Stimulated activated CD4-positive, alpha-beta T cell treated with anti-CD3 and anti-CD28 coated beads, TNF-alpha, amount 100 ng/mL, for 24 hours (primary cell): ENCODE measurements at regions not wholly inside any gene's neighbourhood (a gene's known extent, or its start where the extent isn't known, plus 50 kb on each side); places are given as distances from the start of the nearest gene placed in this dataset.
A peak's percentile ranks its signal among the peaks of the same experiment; 100 is the strongest.
"Not testable (repeated sequence)": the region's sequence is repeated elsewhere in the genome, so short reads cannot be mapped to it uniquely, and the experiment has no call there.

Experiments used
- DNase-seq, 3 experiments: peaks; one replicate each; pipeline ENCODE4 v3.0.0-alpha.2; 2020; ENCODE audit warnings: low read depth in 3 of 3

- DNase-seq = peak; percentile 93 to 98 (median 98)
These were observed 5393.1 kb upstream of the TPTE start for GRCh38 chr21:5128261-5128660.

- DNase-seq = not testable (repeated sequence)
These were observed 5387.6 kb upstream of the TPTE start for GRCh38 chr21:5133824-5134223.

GRCh38 chr21:5136406-5136805, 5385.0 kb upstream of the TPTE start:
- DNase-seq = not testable (repeated sequence)

GRCh38 chr21:5137006-5137405, 5384.4 kb upstream of the TPTE start:
- not testable (repeated sequence) for DNase-seq

GRCh38 chr21:5138687-5139086, 5382.7 kb upstream of the TPTE start:
- DNase-seq = not testable (repeated sequence)

- not testable (repeated sequence) for DNase-seq
These were observed 5381.9 kb upstream of the TPTE start for GRCh38 chr21:5139528-5139927.

- DNase-seq = not testable (repeated sequence)
These were observed 5378.4 kb upstream of the TPTE start for GRCh38 chr21:5143011-5143410.

GRCh38 chr21:5144731-5145130, 5376.7 kb upstream of the TPTE start:
- DNase-seq = not testable (repeated sequence)

- DNase-seq = not testable (repeated sequence)
These were observed 5373.7 kb upstream of the TPTE start for GRCh38 chr21:5147685-5148084.

GRCh38 chr21:5149222-5149621, 5372.2 kb upstream of the TPTE start:
- not testable (repeated sequence) for DNase-seq

- DNase-seq = not testable (repeated sequence)
These were observed 5367.3 kb upstream of the TPTE start for GRCh38 chr21:5153842-5154640.

- DNase-seq = peak; percentile 68 to 80 (median 77)
These were observed 5366.8 kb upstream of the TPTE start for GRCh38 chr21:5154641-5154982.

- not testable (repeated sequence) for DNase-seq
These were observed 5358.4 kb upstream of the TPTE start for GRCh38 chr21:5162693-5163574.

- DNase-seq = not testable (repeated sequence)
These were observed 5355.6 kb upstream of the TPTE start for GRCh38 chr21:5165829-5166228.
